NCI-H1436 (cell line): ENCODE measurements at regions not wholly inside any gene's neighbourhood (a gene's known extent, or its start where the extent isn't known, plus 50 kb on each side); places are given as distances from the start of the nearest gene placed in this dataset.

Experiments used
- DNase-seq: peaks from one replicate; lab custom pipeline; 2025; lab: John Stamatoyannopoulos, UW

DNA sequence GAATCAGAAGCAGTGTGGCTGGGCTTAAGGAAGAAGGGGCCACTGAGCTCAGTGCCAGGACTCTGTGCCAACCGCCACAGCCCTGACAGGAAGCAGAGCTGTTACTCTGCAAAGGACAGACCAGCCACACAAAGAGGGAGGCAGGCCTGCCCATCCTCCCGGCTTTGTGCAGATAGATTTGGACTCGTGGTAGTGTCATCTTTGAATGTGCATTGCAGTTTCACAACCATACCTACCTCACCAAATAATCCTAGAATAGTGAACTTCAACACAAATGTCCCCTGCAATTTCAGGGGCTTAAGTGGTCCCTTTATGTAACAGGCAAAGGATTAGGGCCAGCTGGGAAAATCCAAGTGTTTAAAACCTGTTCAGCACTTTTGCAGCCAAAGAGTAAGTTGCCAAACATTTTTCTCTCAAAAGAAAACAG lies 55.1 kb upstream of the CLDN10 start:
- no peak for DNase-seq

DNA sequence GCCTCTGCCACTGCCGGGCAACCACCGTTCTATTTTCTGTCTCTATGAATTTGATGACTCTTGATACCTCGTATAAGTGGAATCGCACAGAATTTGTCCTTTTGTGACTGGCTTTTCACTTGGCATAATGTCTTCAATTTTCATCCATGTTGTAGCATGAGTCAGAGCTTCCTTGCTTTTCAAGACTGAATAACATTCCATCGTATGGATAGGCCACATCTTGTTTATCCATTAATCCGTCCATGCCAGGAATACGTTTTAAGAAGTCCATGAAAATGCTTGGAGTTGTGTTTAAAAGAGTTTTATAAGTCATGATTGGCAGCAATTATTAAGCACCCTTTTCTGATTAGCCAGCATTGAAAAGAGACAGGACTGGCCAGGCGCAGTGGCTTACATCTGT lies 53.6 kb upstream of the CLDN10 start:
- no peak for DNase-seq

DNA sequence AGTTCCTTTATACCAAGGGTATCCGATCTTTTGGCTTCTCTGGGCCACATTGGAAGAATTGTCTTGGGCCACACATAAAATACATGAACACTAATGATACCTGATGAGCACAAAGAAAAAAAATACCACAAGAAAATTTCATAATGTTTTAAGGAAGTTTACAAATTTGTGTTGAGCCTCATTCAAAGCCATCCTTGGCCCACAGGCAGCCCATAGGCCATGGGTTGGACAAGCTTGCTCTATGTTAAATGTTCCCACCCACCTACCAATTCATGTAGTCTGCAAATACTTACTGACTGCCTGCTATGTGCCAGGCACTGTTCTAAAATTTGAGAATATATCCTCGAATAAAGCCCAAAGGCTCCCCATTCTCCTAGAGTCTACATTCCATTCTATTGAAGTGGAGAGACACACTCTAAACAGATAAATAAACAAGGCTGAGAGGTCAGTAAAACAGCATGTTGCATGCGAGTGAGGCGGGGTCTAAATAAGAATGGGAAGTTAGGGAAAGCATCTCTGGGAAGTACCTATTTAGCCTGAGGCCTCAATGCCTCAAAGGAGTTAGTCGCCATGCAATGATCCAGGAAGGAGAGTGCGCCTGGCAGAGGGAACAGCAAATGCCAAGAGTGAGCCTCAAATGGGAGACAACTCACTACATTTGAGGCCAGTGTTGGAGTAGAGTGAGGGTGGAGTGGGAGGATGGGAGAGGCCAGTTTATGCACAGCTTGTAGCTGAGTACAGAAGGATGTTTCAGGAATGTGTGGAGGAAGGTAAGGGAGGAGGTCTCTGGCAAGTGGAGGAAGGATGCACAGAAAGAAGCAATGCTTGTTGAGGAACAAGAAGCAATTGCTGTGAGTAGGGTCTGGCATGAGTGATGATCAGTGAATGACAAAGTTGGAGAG lies 52.5 kb upstream of the CLDN10 start:
- no peak for DNase-seq

DNA sequence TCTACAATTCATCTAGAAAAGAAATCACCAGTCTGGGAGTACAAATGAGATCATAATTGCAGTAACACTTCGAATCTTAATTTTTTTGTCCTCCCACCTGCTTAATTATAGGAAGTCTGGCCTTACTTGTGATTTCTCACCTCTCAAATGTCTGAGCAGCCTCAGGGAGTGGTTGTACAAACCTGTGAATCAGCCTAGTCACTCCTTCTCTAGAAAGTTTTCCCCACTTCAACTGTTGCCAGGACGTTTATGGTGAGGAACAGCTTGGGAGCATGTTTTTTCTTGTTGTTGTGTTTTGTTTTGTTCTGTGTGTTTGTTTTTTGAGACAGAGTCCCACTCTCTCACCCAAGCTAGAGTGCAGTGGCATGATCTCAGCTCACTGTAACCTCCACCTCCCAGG lies 50.3 kb upstream of the CLDN10 start:
- DNase-seq, result no peak
